ENCODE measurements at regions not wholly inside any gene's neighbourhood (a gene's known extent, or its start where the extent isn't known, plus 50 kb on each side); places are given as distances from the start of the nearest gene placed in this dataset.
"Not testable (repeated sequence)": the region's sequence is repeated elsewhere in the genome, so short reads cannot be mapped to it uniquely, and the experiment has no call there.

DNA sequence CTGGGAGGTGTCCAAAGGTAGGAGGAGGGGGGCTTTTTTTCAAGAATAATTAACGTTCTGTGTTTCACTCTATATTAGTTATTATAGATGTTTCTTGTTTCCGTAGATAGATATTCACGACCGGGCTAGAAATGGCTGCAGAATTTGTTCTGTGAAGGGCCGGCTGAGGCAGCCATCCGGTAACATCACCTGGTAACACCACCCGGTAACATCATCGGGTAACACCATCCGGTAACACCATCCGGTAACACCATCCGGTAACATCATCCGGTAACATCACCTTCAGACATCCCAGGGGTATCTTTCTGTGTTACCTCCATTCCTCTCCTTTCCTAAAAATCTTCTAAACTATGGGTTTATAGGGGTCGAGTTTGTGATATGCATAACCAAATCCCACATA is 1336.7 kb upstream of the TMEM132C start:
- Histone ChIP-seq H3K27me3 (no peaks in the 10 kb centered on the region), H3K27ac (no peak overlapping the region), H3K4me1 (no peaks in the 10 kb centered on the region), H3K9me3 (no peaks in the 10 kb centered on the region), H3K4me3 (no peak overlapping the region), H3K36me3 (no peaks in the 10 kb centered on the region)
- ATAC-seq (no peak), DNase-seq (no peak)
- intact Hi-C loops (cut with DNase I) = no loop called here
- TF ChIP-seq, protein P1, sequence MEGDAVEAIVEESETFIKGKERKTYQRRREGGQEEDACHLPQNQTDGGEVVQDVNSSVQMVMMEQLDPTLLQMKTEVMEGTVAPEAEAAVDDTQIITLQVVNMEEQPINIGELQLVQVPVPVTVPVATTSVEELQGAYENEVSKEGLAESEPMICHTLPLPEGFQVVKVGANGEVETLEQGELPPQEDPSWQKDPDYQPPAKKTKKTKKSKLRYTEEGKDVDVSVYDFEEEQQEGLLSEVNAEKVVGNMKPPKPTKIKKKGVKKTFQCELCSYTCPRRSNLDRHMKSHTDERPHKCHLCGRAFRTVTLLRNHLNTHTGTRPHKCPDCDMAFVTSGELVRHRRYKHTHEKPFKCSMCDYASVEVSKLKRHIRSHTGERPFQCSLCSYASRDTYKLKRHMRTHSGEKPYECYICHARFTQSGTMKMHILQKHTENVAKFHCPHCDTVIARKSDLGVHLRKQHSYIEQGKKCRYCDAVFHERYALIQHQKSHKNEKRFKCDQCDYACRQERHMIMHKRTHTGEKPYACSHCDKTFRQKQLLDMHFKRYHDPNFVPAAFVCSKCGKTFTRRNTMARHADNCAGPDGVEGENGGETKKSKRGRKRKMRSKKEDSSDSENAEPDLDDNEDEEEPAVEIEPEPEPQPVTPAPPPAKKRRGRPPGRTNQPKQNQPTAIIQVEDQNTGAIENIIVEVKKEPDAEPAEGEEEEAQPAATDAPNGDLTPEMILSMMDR (IDR thresholded peaks at IDR 0.05) = no peak

DNA sequence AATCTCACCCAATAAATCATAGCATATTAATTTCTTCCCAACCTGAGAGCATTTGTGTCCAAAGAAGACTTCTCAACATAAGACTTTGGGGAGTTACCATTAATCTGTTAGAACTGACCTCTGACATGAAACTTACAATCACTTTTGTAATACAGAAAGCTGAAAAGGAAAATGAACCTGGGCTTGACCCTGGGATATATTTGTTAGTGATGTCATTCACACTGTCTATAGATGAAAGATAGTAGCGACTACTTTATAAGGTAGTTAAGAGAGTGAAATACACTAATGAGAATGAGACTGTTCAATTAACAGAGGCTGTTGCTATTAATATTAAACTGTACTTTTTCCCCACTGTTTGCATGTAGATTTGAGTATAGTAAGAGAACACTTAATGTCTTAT is 1334.8 kb upstream of the TMEM132C start:
- Histone ChIP-seq H3K4me1 (no peaks in the 10 kb centered on the region), H3K36me3 (no peaks in the 10 kb centered on the region), H3K27ac (no peak overlapping the region), H3K4me3 (no peak overlapping the region), H3K27me3 (no peaks in the 10 kb centered on the region), H3K9me3 (no peaks in the 10 kb centered on the region)
- intact Hi-C loops (cut with DNase I) = no loop called here
- no peak for ATAC-seq
- TF ChIP-seq, protein P1 (IDR thresholded peaks at IDR 0.05) = no peak
- no peak for DNase-seq

DNA sequence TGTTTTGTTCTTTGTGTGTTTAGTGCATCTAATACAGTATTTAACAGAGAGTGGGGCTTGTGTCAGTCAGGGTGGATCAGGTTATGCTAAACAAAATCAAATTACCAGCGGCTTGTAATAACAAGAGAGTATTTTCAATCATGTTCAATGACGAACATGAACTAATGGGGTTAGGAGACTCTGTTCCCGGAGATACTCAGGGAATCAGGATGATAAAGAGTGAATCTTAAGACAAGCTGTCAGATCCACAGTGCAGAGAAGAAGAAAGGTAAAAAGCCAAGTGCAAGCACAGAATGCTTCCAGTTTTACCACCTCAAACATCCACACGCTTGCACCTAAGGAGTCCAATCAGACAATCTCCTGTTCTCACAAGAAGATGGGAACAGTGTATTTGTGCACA is 1331.5 kb upstream of the TMEM132C start:
- ATAC-seq (no peak), DNase-seq (no peak)
- intact Hi-C loops (cut with DNase I) = no loop called here
- Histone ChIP-seq H3K27ac (no peak overlapping the region), H3K4me1 (no peaks in the 10 kb centered on the region), H3K27me3 (no peaks in the 10 kb centered on the region), H3K9me3 (no peaks in the 10 kb centered on the region), H3K36me3 (no peaks in the 10 kb centered on the region), H3K4me3 (no peak overlapping the region)
- TF ChIP-seq, protein P1 (IDR thresholded peaks at IDR 0.05) = no peak

DNA sequence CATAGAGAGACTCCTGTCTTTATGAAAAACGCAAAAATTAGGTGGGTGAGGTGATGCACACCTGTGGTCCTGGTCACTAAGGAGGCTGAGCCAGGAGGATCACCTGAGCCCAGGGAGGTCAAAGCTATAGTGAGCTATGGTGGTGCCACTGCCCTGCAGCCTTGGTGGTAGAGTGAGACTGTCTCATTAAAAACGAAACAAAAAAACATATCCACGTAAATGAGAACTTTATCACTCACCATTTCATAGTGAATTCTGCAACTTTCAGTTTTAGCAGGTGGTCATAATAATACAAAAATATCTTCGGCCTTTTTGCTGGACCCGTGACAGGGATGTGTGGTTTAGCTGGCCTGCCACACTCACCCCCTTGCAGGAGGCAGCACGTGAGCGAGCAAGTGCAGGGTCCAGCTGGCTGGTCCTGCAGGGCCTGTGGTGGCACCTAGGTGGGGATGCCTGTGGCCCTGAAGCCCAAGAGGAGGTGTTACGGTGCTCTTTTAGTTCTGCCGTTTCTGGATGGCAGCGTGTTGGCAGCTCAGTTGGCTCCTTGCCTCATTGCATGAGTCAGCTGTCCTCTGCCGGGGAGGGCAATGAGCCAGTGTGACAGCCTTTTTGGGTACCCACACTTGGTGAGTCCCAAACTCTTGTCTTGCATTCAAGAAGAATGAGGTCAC is 1330.7 kb upstream of the TMEM132C start:
- Histone ChIP-seq H3K4me3 (no peak overlapping the region), H3K27ac (no peak overlapping the region), H3K36me3 (no peaks in the 10 kb centered on the region), H3K4me1 (no peaks in the 10 kb centered on the region), H3K9me3 (no peaks in the 10 kb centered on the region), H3K27me3 (no peaks in the 10 kb centered on the region)
- TF ChIP-seq, protein P1 (IDR thresholded peaks at IDR 0.05) = no peak
- ATAC-seq = peak; percentile 55
- DNase-seq = no peak
- intact Hi-C loops (cut with DNase I) = no loop called here

DNA sequence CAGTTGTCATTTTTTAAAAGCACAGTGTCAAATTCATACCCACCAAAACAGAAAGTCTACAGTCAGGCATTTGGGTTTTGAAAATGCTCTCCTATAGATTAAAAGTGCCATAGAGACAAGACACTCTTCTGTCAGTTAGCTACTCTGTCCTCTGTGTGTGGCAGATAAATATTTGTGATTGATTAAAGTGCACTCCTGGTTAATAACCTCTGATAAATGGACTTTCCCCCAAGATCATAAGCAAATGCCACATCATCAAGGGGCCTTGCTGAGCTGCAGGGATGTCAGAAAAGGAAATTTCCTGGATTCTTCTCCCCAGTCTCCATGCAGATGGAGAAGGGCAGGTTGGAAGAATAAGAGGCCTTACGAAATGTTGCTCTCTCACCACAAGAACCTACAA is 1329.5 kb upstream of the TMEM132C start:
- ATAC-seq (no peak), DNase-seq (no peak)
- H3K27ac ChIP-seq = no peak overlapping the region
- H3K9me3 ChIP-seq = no peaks in the 10 kb centered on the region
- no peaks in the 10 kb centered on the region for H3K4me1 ChIP-seq
- H3K27me3 ChIP-seq = no peaks in the 10 kb centered on the region
- H3K36me3 ChIP-seq = no peaks in the 10 kb centered on the region
- intact Hi-C loops (cut with DNase I) = no loop called here
- H3K4me3 ChIP-seq = no peak overlapping the region
- TF ChIP-seq, protein P1 (IDR thresholded peaks at IDR 0.05) = no peak

DNA sequence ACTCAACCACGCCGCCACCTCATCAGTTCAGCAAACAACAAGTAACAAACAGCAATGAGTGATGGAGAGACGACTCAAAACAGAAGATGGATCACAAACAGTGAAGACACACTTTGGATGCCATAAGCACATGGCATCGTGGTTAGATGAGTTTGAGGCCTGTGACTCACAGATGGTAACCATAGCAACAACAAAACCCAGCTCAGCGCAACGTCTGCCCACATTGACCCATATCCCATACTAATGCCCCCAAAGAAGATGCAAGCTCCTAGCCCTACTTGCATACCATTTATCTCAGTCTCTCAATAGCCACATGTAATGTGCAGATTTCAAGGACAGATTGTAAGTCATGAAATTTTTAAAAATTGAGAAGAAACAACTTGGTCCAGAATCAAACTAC is 1322.3 kb upstream of the TMEM132C start:
- intact Hi-C loops (cut with DNase I) = no loop called here
- H3K9me3 ChIP-seq = no peaks in the 10 kb centered on the region
- no peaks in the 10 kb centered on the region for H3K27me3 ChIP-seq
- ATAC-seq (no peak), DNase-seq (no peak)
- no peak overlapping the region for H3K4me3 ChIP-seq
- H3K27ac ChIP-seq = no peak overlapping the region
- TF ChIP-seq, protein P1 (IDR thresholded peaks at IDR 0.05) = no peak
- H3K36me3 ChIP-seq = no peaks in the 10 kb centered on the region
- no peaks in the 10 kb centered on the region for H3K4me1 ChIP-seq

DNA sequence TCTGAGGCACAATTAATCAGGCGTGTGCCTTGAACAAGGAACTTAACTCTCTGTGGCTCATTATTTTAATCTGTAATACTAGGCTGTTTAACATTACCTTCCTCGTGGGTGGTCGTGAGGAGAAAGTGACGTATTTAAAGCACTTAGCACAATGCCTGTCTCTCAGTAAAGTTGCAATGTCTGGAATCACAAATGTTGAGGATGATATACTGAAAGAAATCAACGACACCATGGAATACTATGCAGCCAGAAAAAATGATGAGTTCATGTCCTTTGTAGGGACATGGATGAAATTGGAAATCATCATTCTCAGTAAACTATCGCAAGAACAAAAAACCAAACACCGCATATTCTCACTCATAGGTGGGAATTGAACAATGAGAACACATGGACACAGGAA is 1320.0 kb upstream of the TMEM132C start:
- H3K27ac ChIP-seq; H3K4me1 ChIP-seq; ATAC-seq; H3K27me3 ChIP-seq; H3K9me3 ChIP-seq; H3K36me3 ChIP-seq; DNase-seq; H3K4me3 ChIP-seq; intact Hi-C loops (cut with DNase I): not testable (repeated sequence)

Data from upper lobe of right lung (tissue), 1 donor.